ENCODE measurements at regions not wholly inside any gene's neighbourhood (a gene's known extent, or its start where the extent isn't known, plus 50 kb on each side); places are given as distances from the start of the nearest gene placed in this dataset.

GRCh38 chr12:105428793-105429395, 98.4 kb downstream of the C12orf75 start:
- Histone ChIP-seq H3K36me3 (no peaks in the 10 kb centered on the region), H3K4me3 (no peak overlapping the region), H3K4me1 (no peaks in the 10 kb centered on the region), H3K9me3 (no peaks in the 10 kb centered on the region), H3K27me3 (peaks cover 11% of the 10 kb centered on the region), H3K27ac (no peak overlapping the region)
- TF ChIP-seq POLR2AphosphoS5 (IDR thresholded peaks at IDR 0.05) = no peak
- no peak for ATAC-seq
- WGBS, 2 donors (ENCODE audit: low coverage in 1 of 2) = 83% methylated on average over 1 of the region's 1 CpG

GRCh38 chr12:105429511-105429910, 99.0 kb downstream of the C12orf75 start:
- no peak overlapping the region for H3K4me3 ChIP-seq
- H3K27me3 ChIP-seq = peaks cover 13% of the 10 kb centered on the region
- TF ChIP-seq CTCF (IDR thresholded peaks at IDR 0.05) (no peak), POLR2A (IDR thresholded peaks at IDR 0.05) (no peak), EP300 (IDR thresholded peaks at IDR 0.05) (no peak), POLR2AphosphoS5 (IDR thresholded peaks at IDR 0.05) (no peak)
- no peak for ATAC-seq
- no peaks in the 10 kb centered on the region for H3K9me3 ChIP-seq
- H3K4me1 ChIP-seq = no peaks in the 10 kb centered on the region
- H3K36me3 ChIP-seq = no peaks in the 10 kb centered on the region
- no CpG with 5 or more reads among the region's 1 CpG for WGBS, 2 donors (ENCODE audit: low coverage in 1 of 2)
- H3K27ac ChIP-seq = no peak overlapping the region

GRCh38 chr12:105431537-105432100, 101.1 kb downstream of the C12orf75 start:
- 76 to 84% methylated on average over 2 of the region's 2 CpGs for WGBS, 2 donors (ENCODE audit: low coverage in 1 of 2)
- Histone ChIP-seq H3K27ac (no peak overlapping the region), H3K4me3 (no peak overlapping the region), H3K4me1 (no peaks in the 10 kb centered on the region), H3K36me3 (no peaks in the 10 kb centered on the region), H3K27me3 (peaks cover 21% of the 10 kb centered on the region), H3K9me3 (no peaks in the 10 kb centered on the region)
- TF ChIP-seq POLR2AphosphoS5 (IDR thresholded peaks at IDR 0.05) (no peak), POLR2A (IDR thresholded peaks at IDR 0.05) (no peak), CTCF (IDR thresholded peaks at IDR 0.05) (no peak), EP300 (IDR thresholded peaks at IDR 0.05) (no peak)
- no peak for ATAC-seq

- no peak for ATAC-seq
- no peak overlapping the region for H3K27ac ChIP-seq
- TF ChIP-seq POLR2A (IDR thresholded peaks at IDR 0.05) (no peak), POLR2AphosphoS5 (IDR thresholded peaks at IDR 0.05) (no peak), EP300 (IDR thresholded peaks at IDR 0.05) (no peak), CTCF (IDR thresholded peaks at IDR 0.05) (no peak)
These were observed 103.3 kb downstream of the C12orf75 start for GRCh38 chr12:105433804-105434203.

GRCh38 chr12:105436636-105437035, 106.1 kb downstream of the C12orf75 start:
- H3K36me3 ChIP-seq = no peaks in the 10 kb centered on the region

More at GRCh38 chr12:105433804-105434203, 103.3 kb downstream of the C12orf75 start:
- Histone ChIP-seq H3K27me3 (peaks cover 10% of the 10 kb centered on the region), H3K4me3 (no peak overlapping the region), H3K9me3 (no peaks in the 10 kb centered on the region), H3K36me3 (no peaks in the 10 kb centered on the region), H3K4me1 (no peaks in the 10 kb centered on the region)

More at GRCh38 chr12:105436636-105437035, 106.1 kb downstream of the C12orf75 start:
- peaks cover 0 to 4% (median 0%) of the 10 kb centered on the region in 3 donors for H3K9me3 ChIP-seq
- ATAC-seq = no peak
- no peak overlapping the region for H3K4me3 ChIP-seq
- H3K4me1 ChIP-seq = no peaks in the 10 kb centered on the region
- 88 to 100% methylated on average over 1 of the region's 1 CpG for WGBS, 2 donors (ENCODE audit: low coverage in 1 of 2)
- no peak overlapping the region for H3K27ac ChIP-seq
- TF ChIP-seq CTCF (IDR thresholded peaks at IDR 0.05) (no peak), POLR2A (IDR thresholded peaks at IDR 0.05) (no peak), POLR2AphosphoS5 (IDR thresholded peaks at IDR 0.05) (no peak), EP300 (IDR thresholded peaks at IDR 0.05) (no peak)
- H3K27me3 ChIP-seq = peaks cover 10% of the 10 kb centered on the region
